HG03159 (cell line): ENCODE measurements at regions not wholly inside any gene's neighbourhood (a gene's known extent, or its start where the extent isn't known, plus 50 kb on each side); places are given as distances from the start of the nearest gene placed in this dataset.
"Not testable (repeated sequence)": the region's sequence is repeated elsewhere in the genome, so short reads cannot be mapped to it uniquely, and the experiment has no call there.

Experiments
- ATAC-seq: cut with Tn5 transposase; IDR thresholded peaks from one replicate; pipeline ENCODE4 v1.9.1; 2021; ENCODE audit warnings: mild to moderate bottlenecking, moderate library complexity; ENCODE audit not compliant: unreplicated experiment

- no peak for ATAC-seq
Observed at GRCh38 chr4:136017556-136017955, 1514.7 kb downstream of the PCDH18 start.

- no peak for ATAC-seq
Observed at GRCh38 chr4:136012220-136012619, 1520.1 kb downstream of the PCDH18 start.

GRCh38 chr4:136009258-136009832, 1522.9 kb downstream of the PCDH18 start:
- no peak for ATAC-seq

- ATAC-seq = no peak
Observed at GRCh38 chr4:136007991-136008390, 1524.3 kb downstream of the PCDH18 start.

- no peak for ATAC-seq
Observed at GRCh38 chr4:136002316-136002715, 1530.0 kb downstream of the PCDH18 start.

- no peak for ATAC-seq
Observed at GRCh38 chr4:136001791-136002190, 1530.5 kb downstream of the PCDH18 start.

DNA sequence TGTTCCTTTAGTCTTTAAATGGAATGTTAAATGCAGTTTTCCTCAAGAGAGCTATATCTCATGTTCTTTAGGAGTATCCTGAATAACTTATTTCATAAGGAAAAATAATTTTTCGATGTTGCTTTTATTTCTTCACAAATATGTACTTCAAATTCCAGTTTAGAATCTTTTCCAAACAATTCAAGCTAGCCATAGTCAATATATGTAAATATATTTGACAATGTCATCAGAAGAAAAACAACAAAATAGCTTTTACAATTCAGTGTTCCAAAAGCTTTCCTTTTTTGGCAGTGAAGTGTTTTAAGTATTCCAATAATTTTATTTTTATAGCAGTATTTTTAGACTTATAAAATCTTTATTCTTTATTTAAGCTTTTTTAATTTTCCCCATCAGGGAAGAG, 1532.0 kb downstream of the PCDH18 start:
- no peak for ATAC-seq

DNA sequence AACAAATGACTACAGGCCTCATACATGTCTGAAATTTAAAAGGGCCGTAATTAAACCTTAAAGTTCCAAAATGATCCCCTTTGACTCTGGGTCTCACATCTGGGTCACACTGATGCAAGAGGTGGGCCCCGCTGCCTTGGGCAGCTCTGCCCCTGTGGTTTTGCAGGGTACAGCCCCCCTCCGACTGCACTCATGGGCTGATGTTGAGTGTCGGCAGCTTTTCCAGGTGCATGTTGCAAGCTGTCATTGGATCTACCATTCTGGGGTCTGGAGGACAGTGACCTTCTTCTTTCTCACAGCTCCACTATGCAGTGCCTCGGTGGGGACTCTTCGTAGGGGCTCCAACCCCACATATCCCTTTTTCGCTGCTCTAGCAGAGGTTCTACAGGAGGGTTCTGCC, 1537.9 kb downstream of the PCDH18 start:
- no peak for ATAC-seq

- ATAC-seq = no peak
Observed at GRCh38 chr4:135976860-135977259, 1555.4 kb downstream of the PCDH18 start.

- no peak for ATAC-seq
Observed at GRCh38 chr4:135966936-135967335, 1565.4 kb downstream of the PCDH18 start.

DNA sequence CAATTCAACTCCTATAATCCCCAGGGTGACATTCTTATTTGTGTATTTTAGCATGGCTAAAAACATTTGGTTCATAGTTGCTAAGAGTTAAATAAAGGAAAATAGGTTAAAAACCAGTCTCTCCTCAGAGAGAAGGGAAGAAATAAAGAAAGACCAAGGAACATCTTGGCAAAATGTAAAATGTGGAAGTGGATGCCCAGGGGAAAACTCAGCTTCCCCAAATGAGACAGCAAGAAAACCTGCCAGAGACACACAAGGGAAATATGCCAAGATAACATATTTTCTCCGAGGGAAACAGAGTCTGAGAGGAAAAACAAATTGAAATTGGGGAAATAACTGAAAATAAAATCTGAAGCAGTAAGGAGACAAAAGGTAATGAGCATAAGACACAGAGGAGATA, 1569.3 kb downstream of the PCDH18 start:
- ATAC-seq = no peak

DNA sequence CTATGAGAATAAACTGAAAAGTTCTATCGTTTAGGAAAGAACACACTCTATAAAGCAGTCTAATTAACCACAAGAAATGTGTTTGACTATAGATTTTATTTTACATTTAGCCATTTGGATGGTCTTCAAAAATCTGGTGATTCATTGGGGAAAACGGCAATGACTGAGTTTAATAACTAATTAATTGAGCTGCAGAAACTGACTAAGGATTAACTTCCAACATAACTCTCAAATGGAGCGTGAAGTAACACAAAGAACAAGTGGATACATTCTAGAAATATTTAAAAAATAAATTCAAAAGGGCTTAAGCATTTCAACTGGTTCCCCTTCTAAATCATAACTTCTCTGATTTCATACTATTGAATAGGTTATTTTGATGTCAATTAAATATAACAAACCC, 1582.4 kb downstream of the PCDH18 start:
- no peak for ATAC-seq

DNA sequence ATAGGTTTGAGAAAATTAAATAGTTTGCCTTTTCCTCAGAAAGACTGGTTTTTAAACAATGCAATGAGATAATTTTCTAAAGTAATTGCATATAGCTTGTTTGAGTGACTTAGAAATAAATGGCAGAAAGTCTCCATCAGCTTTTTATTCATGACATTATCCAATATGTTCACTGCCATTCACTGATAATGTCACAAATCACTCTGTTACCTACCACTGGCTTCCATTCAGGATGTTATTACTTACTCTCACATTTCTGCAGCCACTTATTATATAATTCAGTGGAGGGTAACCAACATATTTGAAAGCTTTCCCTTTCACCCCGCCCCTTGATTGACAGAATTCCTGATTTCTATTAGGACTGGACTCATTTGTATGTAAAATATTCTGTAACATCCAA, 1583.5 kb downstream of the PCDH18 start:
- ATAC-seq = no peak

DNA sequence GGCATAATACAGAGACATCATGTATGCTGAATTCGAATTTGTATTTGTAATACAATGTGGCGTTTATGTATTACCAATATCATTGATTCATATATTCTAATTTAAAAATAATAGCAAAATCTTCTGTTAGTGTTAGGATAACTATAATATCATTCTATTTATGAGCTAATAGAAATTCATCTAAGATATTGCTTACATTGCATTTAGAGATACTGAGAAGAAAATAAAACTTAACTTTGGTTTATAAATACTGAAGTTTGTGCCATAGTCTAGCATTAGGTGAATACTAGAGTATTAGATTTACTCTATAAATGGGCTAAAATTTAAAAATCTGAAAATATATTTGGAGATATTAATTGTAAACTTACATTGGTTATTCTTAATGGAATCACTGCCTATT, 1590.6 kb downstream of the PCDH18 start:
- no peak for ATAC-seq

- no peak for ATAC-seq
Observed at GRCh38 chr4:135934026-135934425, 1598.3 kb downstream of the PCDH18 start.

DNA sequence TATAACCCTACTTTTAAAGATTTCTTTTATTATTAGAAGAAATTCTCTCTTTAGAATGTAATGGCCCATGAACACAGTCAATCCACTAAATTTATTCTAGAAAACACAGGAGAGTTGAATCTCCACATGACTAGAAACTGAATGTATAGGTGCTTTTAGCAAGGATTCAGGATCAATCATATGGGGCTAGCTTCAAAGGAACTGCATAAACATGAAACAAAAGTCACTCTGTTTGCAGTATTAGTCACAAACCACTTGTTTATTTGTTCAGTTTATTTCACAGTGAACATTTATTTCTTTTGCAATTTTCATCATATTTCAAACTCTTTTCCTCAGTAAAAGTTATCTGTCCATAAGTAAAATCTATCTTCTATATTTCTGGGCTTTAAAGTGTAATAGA, 1604.6 kb downstream of the PCDH18 start:
- ATAC-seq = no peak

GRCh38 chr4:135921081-135921480, 1611.2 kb downstream of the PCDH18 start:
- no peak for ATAC-seq

DNA sequence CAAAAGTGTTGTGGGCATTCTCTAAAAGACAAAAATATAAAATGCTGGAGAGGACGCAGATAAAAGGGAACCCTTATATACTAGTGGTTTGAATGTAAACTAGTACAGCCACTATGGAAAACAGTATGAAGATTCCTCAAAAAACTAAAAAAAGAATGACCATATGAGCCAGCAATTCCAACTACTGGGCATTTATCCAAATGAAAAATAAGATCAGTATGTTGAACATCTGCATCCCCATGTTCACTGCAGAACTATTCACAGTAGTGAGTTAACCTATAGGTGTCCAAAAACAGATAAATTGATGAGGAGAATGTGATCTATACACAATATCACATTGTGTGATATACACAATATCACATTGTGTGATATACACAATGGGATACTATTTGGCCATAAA, 1615.3 kb downstream of the PCDH18 start:
- ATAC-seq = no peak

DNA sequence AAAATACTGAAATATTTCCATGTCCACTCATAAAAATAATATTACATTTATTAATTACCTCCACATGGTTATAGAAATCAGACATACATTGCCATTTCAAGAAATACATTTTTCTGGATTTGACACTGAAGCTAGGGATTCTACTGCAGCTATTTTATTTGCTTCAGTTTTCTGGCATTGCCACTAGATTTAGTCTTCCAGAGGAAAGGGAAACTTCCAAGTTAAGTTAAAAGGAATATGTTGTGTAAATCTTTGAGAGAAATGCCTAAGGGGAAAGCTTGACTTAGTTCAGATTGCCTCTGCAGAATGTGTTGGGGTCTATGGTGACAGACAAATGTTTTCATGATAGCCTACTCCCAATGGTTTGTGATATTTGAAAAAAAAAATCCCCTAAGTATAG, 1631.3 kb downstream of the PCDH18 start:
- ATAC-seq = no peak

DNA sequence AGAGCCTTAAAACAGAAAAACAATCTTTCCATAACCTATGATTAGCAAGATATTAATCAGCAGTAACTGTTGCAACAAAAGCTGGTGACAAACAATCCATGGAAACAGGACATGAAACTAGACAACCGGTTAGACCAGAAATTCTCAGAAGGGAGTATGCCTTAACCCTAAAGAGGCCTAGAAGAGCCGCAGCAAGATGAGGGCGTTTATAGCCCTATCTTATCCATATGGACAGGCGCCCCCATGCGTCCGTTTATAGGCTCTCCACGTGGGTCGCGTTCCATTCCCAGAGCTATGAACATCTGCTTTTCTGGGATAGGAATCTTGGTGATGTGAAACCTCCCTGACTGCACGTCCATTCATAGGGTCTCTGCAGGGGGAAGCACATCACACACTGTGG, 1662.7 kb upstream of the PABPC4L start:
- ATAC-seq = not testable (repeated sequence)

DNA sequence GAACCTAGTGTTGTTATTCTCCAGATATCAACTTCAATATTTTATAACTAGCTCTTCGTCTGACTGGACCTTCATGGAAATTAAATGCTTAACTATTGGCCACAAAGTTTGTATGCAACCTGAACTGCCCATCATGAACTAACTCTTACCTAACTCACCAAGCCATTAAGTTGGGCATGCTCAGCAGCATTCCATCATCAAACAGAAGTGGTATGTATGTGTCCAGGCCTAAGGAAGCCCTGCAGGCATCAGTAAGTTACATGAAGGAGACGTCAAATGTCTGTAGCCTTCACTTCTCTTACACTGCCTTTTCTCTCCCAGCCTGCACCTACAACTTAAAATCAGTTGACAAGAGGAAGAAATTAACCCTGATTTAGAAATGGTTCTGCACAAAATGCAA, 1639.2 kb upstream of the PABPC4L start:
- no peak for ATAC-seq

- ATAC-seq = no peak
Observed at GRCh38 chr4:135839712-135840111, 1638.1 kb upstream of the PABPC4L start.

DNA sequence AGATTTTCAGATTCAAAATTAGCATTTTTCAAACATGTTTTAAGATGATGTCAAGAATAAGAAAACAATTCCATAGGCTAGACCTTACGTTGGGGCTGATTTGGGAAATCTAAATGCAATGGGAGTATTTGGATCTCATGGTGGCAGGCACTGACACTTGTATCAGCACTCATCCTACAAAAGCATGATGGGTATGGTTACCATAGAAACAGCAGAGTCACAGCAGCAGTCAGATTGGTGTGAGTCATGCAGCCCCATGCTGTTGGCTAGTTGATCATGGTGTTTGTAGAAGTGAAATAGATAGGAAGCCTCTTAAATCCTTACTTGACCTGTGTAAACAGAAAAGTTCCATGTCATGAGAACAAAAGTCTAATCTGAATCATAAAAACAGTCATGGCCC, 1637.3 kb upstream of the PABPC4L start:
- ATAC-seq = no peak

DNA sequence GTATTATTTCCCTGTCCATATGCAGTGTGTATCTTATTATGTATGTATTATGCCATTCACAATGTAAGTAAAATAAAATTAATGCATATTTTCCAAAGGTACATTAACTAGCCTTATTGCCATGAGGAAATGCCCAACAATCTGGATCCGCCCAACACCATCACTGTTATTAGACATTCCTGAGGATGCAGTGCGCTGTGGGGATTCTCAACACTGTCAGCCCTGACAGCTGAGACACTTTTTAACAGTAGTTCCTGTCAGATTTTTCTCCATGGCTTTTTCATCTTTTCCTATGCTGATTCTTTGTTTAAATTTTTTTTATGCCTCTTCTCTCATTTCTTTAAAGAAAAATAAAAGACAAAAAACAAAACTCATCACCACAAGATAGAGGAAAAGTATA, 1632.9 kb upstream of the PABPC4L start:
- no peak for ATAC-seq
